ENCODE measurements at regions not wholly inside any gene's neighbourhood (a gene's known extent, or its start where the extent isn't known, plus 50 kb on each side); places are given as distances from the start of the nearest gene placed in this dataset.

DNA sequence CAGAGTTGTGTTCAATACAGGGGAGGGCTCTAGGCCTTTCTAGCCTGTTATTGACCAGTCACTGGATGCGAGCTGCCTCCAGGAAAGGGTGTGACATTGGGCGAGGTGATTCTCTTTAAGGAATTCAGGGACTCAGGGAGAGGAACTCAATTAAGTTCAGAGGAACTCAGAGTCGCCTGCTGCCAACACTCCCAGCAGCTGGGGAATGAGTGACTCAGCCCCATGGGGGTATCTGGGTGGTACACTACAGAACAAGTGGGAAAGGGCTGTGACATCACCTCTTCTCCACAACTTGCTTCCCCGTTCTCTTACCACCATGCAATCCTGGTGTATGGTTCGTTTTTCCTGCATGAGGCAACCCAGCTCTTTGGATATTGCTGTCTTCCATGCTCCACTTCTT, 50.4 kb upstream of the CYRIA start:
- no peak for DNase-seq (ENCODE audit: extremely low read depth in 1 of 11, low read depth in 9 of 11, low spot score in 4 of 11)
